ENCODE measurements at regions not wholly inside any gene's neighbourhood (a gene's known extent, or its start where the extent isn't known, plus 50 kb on each side); places are given as distances from the start of the nearest gene placed in this dataset.

- no peak for TF ChIP-seq RCOR1 (IDR thresholded peaks at IDR 0.05; ENCODE audit: low read length)
- TF ChIP-seq CTCF (IDR thresholded peaks at IDR 0.05): no peak
- TF ChIP-seq MXI1 (IDR thresholded peaks at IDR 0.05; ENCODE audit: low read depth, low read length): no peak
Observed at GRCh38 chr12:129997239-129997638, 93.4 kb upstream of the TMEM132D start.

All from SK-N-SH (cell line).